ENCODE measurements at regions not wholly inside any gene's neighbourhood (a gene's known extent, or its start where the extent isn't known, plus 50 kb on each side); places are given as distances from the start of the nearest gene placed in this dataset.

- TF ChIP-seq POLR2A (IDR thresholded peaks at IDR 0.05), result no peak
- TF ChIP-seq CTCF (IDR thresholded peaks at IDR 0.05), result no peak
These were observed 1024.1 kb upstream of the LRRN3 start for GRCh38 chr7:110066843-110067242.

Measured in lower leg skin (tissue), 3 donors.